Left ventricle myocardium superior (tissue), 1 donor: ENCODE measurements at regions not wholly inside any gene's neighbourhood (a gene's known extent, or its start where the extent isn't known, plus 50 kb on each side); places are given as distances from the start of the nearest gene placed in this dataset.
"Not testable (repeated sequence)": the region's sequence is repeated elsewhere in the genome, so short reads cannot be mapped to it uniquely, and the experiment has no call there.

ENCODE experiments used
- ATAC-seq: fragments of 200-7000 bp; cut with Tn5 transposase; one replicate; pipeline ENCODE4 v1.9.1; 2020; ENCODE audit warnings: mild to moderate bottlenecking, moderate library complexity
- DNase-seq: peaks from one replicate; pipeline ENCODE4 v3.0.0-alpha.2; 2020
- intact Hi-C: fragments of 100-400 bp; cut with micrococcal nuclease; formaldehyde crosslinking; loops from one replicate; pipeline ENCODE4 v1.11.0; 2022
- donor health status: DM: no; HTN: yes; CAD: no; lungs with severe emphysema.

GRCh38 chr10:124210263-124210662, 116.9 kb upstream of the CHST15 start:
- no peak for DNase-seq
- ATAC-seq: no peak
- intact Hi-C loops: no loop called here

- no peak for ATAC-seq
- intact Hi-C loops: no loop called here
- DNase-seq: no peak
These were observed 114.0 kb upstream of the CHST15 start for GRCh38 chr10:124207391-124207790.

DNA sequence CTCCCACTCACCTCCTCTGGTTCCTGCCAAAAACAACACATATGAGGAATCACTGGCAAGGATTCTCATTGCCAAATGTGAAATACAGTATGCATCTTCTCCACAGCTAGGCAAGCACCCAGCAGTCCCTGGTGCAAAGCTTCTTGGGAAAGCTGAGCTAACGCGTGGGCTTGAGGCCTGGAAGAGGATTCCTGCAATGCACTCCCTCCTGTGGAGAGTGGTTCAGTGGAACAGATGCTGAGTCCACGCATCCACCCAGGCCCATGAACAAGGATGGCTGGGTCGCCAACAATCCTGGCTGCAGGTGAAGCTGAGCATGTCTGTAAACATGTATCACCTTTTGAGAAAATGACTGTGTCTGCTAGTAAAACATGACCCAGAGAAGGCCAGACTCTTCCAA, 113.2 kb upstream of the CHST15 start:
- intact Hi-C loops: no loop called here
- no peak for DNase-seq
- no peak for ATAC-seq

GRCh38 chr10:124205432-124205831, 112.0 kb upstream of the CHST15 start:
- DNase-seq (no peak), ATAC-seq (no peak)
- intact Hi-C loops: no loop called here

GRCh38 chr10:124204726-124205125, 111.3 kb upstream of the CHST15 start:
- ATAC-seq (no peak), DNase-seq (no peak)

GRCh38 chr10:124200011-124200410, 106.6 kb upstream of the CHST15 start:
- ATAC-seq: no peak
- no peak for DNase-seq
- intact Hi-C loops: no loop called here

More at GRCh38 chr10:124204726-124205125, 111.3 kb upstream of the CHST15 start:
- intact Hi-C loops: no loop called here

DNA sequence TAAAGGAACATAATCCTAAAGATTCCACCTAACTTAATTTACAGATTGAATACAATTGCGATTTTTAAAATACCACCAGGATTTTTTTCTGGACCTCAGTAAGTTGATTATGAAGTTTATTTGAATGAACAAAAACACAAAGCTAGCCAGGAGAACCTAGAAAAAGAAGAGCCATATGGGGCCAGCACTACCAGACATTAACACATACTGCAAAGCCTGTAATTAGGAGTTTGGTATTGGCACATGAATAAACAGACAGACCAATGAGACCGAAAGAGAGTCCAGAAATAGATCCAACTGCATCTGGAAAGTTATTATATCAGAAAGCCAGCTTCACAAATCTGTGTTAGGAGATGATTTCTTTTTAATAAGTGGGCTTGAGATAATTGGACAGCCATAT, 105.5 kb upstream of the CHST15 start:
- no peak for DNase-seq
- intact Hi-C loops: no loop called here
- ATAC-seq: no peak

GRCh38 chr10:124198125-124198501, 104.7 kb upstream of the CHST15 start:
- DNase-seq (no peak), ATAC-seq (no peak)
- intact Hi-C loops: no loop called here

GRCh38 chr10:124197371-124198124, 104.2 kb upstream of the CHST15 start:
- ATAC-seq (no peak), DNase-seq (no peak)
- intact Hi-C loops: no loop called here

DNA sequence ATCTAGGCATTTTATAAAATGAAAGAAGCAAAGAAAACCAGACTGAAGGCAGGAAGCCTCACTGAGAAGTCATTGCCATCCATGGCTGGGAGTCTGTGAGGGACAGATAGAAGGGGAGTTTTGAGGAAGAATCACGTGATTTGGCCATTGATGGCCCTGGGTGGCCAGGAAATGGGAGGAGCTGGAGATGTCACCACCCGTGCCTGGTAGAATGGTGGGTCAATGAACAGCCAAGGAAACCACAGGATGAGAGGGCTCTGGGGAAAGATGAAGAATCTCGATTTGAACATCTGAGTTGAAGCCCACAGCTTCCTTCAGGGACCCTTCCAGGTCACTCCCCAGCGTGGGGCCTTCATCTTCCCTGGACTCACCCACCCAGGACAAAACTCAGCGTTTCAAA, 103.3 kb upstream of the CHST15 start:
- ATAC-seq: no peak

GRCh38 chr10:124194199-124194824, 100.9 kb upstream of the CHST15 start:
- ATAC-seq (peak; percentile 24), DNase-seq (no peak)
- intact Hi-C loops: no loop called here

More for the DNA sequence above, 103.3 kb upstream of the CHST15 start:
- intact Hi-C loops: no loop called here
- DNase-seq: no peak

GRCh38 chr10:124193309-124193696, 99.9 kb upstream of the CHST15 start:
- no peak for ATAC-seq
- intact Hi-C loops: no loop called here
- DNase-seq: no peak

DNA sequence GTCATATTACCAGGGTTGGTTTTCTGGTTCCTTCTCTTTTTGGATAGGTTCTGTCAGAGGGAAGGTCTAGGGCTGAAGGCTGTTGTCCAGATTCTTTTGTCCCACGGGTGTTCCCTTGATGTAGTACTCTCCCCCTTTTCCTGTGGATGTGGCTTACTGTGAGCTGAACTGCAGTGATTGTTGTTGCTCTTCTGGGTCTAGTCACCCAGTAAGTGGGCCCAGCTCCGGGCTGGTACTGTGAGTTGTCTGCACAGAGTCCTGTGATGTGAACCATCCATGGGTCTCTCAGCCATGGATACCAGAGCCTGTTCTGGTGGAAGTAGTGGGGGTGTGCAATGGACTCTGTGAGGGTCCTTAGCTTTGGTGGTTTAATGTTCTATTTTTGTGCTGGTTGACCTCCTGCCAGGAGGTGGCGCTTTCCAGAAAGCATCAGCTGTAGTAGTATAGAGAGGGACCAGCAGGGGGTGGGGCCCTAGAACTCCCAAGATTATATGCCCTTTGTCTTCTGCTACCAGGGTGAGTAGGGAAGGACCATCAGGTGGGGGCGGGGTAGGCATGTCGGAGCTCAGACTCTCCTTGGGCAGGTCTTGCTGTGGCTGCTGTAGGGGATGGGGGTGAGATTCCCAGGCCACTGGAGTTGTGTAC, 99.4 kb upstream of the CHST15 start:
- intact Hi-C loops, DNase-seq, ATAC-seq: not testable (repeated sequence)

DNA sequence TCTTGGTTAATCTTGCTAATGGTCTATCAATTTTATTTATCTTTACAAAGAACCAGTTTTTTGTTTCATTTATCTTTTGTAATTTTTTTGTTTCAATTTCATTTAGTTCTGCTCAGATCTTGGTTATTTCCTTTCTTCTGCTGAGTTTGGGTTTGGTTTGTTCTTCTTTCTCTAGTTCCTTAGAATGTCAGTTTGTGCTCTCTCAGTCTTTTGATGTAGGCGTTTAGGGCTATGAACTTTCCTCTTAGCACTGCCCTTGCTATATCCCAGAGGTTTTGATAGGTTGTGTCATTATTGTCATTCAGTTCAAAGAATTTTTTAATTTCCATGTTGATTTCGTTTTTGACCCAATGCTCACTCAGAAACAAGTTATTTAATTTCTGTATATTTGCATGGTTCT, 97.1 kb upstream of the CHST15 start:
- DNase-seq, ATAC-seq, intact Hi-C loops: not testable (repeated sequence)

DNA sequence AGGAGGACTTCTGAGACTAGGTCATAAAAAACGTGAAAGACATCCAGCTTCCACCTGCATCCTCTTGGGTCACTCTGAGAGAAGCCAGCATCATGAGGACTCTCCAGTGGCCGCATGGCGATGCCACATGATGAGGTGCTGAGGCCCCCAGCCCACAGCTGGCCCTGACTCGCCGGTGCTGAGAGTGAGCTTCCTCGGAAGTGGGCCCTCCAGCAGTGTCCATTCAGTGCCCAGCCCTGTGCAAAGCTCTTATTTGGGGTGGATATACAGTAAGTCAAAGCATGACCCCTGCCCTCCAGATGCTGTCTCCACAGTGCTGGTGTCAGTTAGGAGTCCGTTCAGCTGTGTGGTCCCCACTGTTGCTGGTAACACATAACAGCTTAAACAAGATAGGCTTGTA, 93.6 kb upstream of the CHST15 start:
- DNase-seq (no peak), ATAC-seq (no peak)
- intact Hi-C loops: no loop called here

GRCh38 chr10:124185084-124185483, 91.7 kb upstream of the CHST15 start:
- intact Hi-C loops: no loop called here
- DNase-seq (no peak), ATAC-seq (no peak)

- intact Hi-C loops: no loop called here
- DNase-seq (no peak), ATAC-seq (no peak)
These were observed 90.9 kb upstream of the CHST15 start for GRCh38 chr10:124184208-124184830.

DNA sequence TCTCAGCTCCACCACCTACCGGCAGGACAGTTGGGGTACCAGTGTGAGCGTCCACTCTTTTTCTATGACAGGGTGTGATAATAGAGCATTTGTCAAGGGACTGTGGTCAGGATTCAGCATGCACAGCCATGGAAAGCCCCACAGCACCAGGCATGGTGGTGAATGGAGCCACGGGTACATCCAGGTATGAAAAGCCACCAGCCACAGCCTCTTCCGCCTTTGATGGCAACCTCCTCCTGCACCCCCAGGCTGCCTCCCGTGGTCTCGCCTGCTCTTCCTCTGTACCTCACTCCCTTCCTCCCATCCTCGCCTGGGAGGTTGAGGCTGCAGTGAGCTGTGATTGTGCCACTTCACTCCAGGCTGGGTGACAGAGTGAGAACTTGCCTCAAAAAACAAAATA, 90.2 kb upstream of the CHST15 start:
- DNase-seq (no peak), ATAC-seq (no peak)
- intact Hi-C loops: no loop called here

- intact Hi-C loops: no loop called here
- ATAC-seq (peak; percentile 95), DNase-seq (peak; percentile 63)
These were observed 88.7 kb upstream of the CHST15 start for GRCh38 chr10:124182088-124182541.

DNA sequence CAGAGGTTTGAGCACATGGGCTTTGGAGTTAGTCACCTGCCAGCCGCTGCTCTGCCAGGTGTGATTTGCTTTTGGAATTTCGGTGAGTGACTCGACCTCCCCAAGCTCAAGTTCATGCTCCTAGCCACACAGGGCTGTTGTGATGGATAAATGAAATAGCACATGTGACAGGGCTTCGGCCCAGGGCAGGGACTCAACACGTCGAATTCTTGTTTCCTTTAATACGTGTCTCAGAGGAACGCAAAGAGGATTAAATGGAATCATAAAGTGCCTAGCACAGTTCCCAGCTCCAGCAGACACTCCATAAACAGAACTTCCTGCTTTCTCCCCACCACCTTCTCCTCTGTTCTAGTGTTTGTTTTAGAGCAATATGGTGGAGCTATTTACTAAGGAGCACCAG, 88.3 kb upstream of the CHST15 start:
- no peak for ATAC-seq
- DNase-seq: no peak
- intact Hi-C loops: no loop called here
